ENCODE measurements at regions not wholly inside any gene's neighbourhood (a gene's known extent, or its start where the extent isn't known, plus 50 kb on each side); places are given as distances from the start of the nearest gene placed in this dataset.

- TF ChIP-seq POLR2A (IDR thresholded peaks at IDR 0.05) = no peak
- no peak for TF ChIP-seq CTCF (IDR thresholded peaks at IDR 0.05)
- Histone ChIP-seq H3K4me1 (no peaks in the 10 kb centered on the region), H3K4me3 (no peak overlapping the region), H3K9me3 (peaks cover 0 to 32% (median 0%) of the 10 kb centered on the region in 4 donors), H3K27ac (no peak overlapping the region), H3K36me3 (no peaks in the 10 kb centered on the region), H3K27me3 (no peaks in the 10 kb centered on the region)
- DNase-seq = no peak
These were observed 300.0 kb upstream of the ALG10B start for GRCh38 chr12:38016602-38017001.

GRCh38 chr12:38025916-38026315 is 290.7 kb upstream of the ALG10B start:
- Histone ChIP-seq H3K4me3 (no peak overlapping the region), H3K4me1 (no peaks in the 10 kb centered on the region), H3K9me3 (peaks cover 0 to 14% (median 0%) of the 10 kb centered on the region in 4 donors), H3K36me3 (no peaks in the 10 kb centered on the region), H3K27me3 (no peaks in the 10 kb centered on the region), H3K27ac (no peak overlapping the region)
- no peak for DNase-seq
- TF ChIP-seq CTCF (IDR thresholded peaks at IDR 0.05) (no peak), POLR2A (IDR thresholded peaks at IDR 0.05) (no peak)

GRCh38 chr12:38053113-38053512 is 263.5 kb upstream of the ALG10B start:
- no peak for TF ChIP-seq POLR2A (IDR thresholded peaks at IDR 0.05)
- no peak for TF ChIP-seq CTCF (IDR thresholded peaks at IDR 0.05)
- H3K36me3 ChIP-seq = no peaks in the 10 kb centered on the region
- no peak for DNase-seq
- H3K9me3 ChIP-seq = no peaks in the 10 kb centered on the region
- no peak overlapping the region for H3K4me3 ChIP-seq
- H3K27me3 ChIP-seq = no peaks in the 10 kb centered on the region
- no peak overlapping the region for H3K27ac ChIP-seq
- no peaks in the 10 kb centered on the region for H3K4me1 ChIP-seq

GRCh38 chr12:38053655-38054464 is 262.7 kb upstream of the ALG10B start:
- no peaks in the 10 kb centered on the region for H3K36me3 ChIP-seq
- no peak overlapping the region for H3K27ac ChIP-seq
- H3K4me3 ChIP-seq = no peak overlapping the region
- H3K4me1 ChIP-seq = no peaks in the 10 kb centered on the region
- no peaks in the 10 kb centered on the region for H3K9me3 ChIP-seq
- H3K27me3 ChIP-seq = no peaks in the 10 kb centered on the region
- no peak for DNase-seq
- TF ChIP-seq CTCF (IDR thresholded peaks at IDR 0.05) (peak in 1 of 6 experiments; percentile 15), POLR2A (IDR thresholded peaks at IDR 0.05) (no peak)

- H3K27me3 ChIP-seq = no peaks in the 10 kb centered on the region
- no peak for DNase-seq
- no peak overlapping the region for H3K27ac ChIP-seq
- TF ChIP-seq CTCF (IDR thresholded peaks at IDR 0.05) (no peak), POLR2A (IDR thresholded peaks at IDR 0.05) (no peak)
- no peaks in the 10 kb centered on the region for H3K36me3 ChIP-seq
- H3K4me3 ChIP-seq = no peak overlapping the region
- H3K4me1 ChIP-seq = no peaks in the 10 kb centered on the region
- H3K9me3 ChIP-seq = no peaks in the 10 kb centered on the region
These were observed 259.6 kb upstream of the ALG10B start for GRCh38 chr12:38056701-38057689.

All from Peyer's patch (tissue), 4 donors.